ENCODE measurements at regions not wholly inside any gene's neighbourhood (a gene's known extent, or its start where the extent isn't known, plus 50 kb on each side); places are given as distances from the start of the nearest gene placed in this dataset.

DNA sequence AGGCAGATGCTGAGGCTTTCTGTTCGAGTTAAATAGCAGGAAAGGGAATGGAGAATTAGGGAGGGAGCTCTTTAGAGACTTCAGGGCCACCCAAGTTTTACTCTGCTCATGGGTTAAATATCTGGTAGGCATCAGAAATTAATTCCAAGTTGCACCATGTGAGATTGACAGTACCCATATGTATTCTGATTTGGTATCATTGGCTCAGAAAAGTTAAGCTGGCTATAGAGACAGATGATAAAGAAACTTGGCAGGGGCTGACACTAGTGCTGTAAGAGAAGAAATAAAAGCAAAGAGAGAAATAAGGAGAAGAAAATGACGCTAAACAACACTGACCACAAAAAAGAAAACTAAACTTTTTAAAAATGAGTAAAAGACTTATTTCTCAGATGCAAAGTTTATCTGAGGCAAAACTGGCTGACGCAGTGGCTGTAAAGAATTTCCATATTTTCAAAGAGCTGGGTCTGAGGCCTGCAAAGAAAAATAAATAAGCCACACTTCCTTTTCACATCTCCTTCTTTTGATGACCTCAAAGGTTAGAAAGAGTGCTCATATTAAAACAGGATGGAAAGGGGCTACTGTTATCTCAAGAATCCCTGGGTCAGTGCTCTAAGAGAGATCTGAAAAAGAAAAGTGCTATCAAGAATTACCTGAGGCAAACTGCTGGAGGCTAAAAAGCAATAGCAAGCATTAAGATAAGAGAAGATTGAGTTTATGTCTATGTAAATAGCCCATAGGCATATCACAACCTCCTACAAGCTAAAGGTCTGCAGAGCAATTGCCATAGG is 399.0 kb upstream of the MEF2C start:
- no peak for DNase-seq

DNA sequence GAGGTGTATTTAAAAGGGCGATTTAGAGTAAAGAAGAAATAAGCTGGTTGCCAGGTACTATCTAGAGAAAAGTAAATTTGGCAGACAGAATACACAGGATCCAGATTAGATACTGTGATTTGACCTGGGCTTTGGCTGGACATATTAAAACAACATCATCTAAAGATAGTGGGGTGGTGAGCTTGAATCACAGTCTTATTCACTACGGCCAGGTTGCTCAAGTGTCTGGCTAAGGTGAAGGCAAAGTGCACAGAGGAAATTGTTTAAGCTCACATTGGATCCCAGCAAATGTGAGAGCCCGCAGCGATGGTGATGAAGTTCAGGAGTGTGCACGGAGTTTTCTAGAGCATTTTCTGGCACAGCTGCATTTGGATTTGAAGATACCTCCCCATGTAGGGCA is 398.2 kb upstream of the MEF2C start:
- DNase-seq = no peak

DNA sequence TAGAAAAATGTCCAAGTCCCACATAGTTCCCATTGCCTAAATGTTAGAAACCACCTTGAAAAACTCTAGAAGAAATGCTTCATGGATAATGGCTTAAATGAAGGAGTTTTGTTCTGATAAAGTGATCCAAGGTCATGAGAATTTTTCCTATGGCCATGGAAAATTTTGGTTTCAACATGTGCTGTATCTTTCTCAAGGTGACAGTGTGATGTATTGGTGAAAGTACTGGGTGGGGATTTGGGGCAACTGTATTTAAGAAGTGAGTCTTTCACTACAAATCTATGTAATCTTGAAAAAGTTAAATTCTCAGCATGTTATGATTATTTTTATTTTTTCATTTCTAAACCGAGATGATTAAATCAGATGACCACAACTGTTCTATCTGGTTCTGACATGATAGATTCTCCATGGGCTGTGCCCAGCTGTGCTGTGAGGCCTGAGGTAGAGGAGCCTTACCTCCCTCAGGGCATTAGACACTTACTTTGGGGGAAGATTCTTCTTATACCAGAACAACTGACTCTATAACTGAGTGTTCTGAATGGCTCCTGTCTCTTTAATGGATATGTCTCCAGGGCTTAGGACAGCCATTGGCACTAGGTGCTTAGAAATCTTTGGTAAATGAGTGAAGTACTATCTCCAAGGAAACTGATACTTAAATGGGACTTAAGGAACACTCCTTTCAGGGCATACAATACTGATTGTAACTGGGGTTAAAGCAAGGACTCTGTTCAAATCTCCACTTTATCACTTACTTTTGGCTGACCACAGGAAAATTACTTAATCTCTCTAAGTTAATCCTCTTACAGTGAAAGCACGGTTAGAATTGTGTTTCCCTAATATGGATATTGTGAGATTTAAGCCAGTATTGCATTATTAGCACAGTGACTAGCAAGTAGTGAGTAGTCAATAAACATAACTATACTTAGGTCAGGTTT is 397.4 kb upstream of the MEF2C start:
- DNase-seq = no peak

DNA sequence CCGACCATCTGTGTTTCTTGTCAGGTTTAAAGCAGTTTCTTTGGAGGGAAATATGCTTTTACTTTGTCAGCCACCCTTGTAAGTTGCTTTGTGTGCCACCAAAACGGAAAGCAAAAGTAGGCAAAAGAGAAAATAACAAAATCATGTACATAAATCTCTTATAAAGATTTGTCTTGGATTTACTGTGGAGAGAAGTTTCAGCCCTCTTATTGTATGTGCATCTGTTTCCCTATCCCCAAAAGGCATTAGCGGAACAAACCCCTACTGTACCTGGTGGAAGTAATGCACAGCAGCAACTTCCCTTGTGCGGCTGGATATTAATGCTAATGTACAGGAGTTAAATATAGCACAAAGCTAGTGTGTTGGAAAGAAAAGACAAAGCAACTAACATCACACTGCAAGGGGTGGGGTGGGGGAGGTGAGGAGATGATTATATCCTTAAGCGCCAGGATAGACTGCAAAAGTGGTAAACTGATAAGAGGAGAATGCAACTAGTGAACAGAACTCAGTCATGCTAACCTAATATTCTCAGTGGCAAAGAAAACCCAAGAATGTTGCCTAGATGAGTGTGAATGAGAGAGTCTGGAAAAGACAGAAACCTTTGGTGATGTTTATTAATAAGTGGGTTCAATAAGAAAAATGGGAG is 396.5 kb upstream of the MEF2C start:
- no peak for DNase-seq

DNA sequence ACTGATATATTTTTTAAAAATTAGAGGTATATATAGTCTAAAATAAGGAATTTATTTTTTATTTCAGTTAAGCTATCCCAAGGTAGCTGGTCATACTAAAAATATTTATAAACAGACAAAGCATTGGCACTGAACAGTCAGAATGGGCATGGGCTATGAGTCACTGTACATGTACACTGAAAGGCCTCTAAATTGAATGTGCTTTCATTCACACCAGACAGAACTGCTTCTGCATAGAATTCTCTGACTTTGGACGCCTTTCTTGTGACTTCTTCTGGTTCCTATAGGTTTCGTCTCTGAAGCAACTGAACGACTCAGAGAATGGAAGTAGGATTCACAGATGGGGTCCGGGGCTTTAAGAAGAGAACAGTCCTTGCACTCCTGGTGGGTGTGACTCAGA is 394.8 kb upstream of the MEF2C start:
- DNase-seq = no peak

DNA sequence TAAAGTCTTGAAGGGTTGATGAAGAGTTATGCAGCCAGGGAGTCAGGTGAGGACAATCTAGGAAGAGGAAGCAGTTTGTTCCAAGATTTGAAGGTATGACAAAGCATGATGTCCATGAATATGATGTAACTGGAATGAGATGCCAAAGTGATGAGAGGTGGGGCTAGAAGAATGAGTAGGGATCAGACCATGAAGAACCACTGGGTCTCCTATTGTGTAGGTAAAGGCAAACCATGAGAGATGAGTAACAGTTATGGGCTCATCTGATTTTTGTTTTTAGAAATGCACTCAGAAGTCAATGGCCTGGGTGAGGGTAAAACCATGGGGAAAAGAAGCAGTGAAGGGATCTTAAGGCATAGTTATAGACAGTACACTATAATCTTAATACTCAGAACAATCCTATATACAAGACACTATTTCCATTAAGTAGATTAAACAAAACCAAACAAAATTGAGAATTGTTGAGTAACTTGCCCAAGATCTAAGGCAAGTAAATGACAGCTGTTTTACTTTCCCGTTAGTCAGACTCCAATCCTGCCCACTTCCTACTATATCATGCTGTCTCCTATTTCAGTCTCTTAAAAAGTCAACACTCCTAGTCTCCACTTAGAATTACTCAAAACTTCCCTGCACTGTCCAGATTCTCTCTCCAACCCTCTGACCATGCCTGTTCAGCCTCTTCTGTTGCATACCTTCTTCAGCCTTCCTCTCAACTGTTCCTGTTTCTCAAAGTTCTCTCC is 393.8 kb upstream of the MEF2C start:
- no peak for DNase-seq

DNA sequence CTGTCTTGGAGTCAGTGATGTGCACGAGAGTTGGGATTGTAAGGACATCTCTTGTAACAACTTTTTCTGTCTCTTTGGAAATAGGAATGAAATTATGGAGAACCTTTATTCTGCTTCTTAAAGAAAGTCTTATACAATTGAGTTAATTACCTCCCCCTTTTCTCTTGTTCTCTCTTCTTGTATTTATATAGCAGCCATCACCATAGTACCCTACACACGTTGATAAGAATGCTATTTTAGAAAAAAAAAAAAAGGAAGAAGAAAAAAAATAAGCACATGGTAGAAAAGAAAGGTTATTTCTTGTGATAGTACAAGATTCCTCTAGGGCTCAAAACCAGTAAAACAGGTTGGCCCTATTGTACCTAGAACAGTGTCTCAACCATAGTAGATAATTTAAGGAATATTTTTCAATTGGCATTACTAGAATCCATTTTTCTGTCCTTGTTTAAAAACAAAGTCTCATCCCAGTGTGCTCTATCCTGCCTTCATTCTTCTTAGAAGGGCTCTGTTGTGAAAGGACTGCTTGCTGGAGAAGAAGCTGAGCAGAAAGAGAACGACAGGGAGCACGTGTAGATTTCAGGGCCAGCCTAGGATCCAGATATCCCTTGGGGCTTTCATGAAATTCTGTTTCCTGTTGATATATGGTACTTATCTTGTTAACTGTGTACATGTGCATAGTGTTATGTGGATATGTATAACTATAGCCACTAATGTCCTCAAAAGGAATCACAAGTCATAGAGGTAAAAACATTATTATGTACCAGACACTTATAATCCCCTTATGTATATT is 392.3 kb upstream of the MEF2C start:
- no peak for DNase-seq

DNA sequence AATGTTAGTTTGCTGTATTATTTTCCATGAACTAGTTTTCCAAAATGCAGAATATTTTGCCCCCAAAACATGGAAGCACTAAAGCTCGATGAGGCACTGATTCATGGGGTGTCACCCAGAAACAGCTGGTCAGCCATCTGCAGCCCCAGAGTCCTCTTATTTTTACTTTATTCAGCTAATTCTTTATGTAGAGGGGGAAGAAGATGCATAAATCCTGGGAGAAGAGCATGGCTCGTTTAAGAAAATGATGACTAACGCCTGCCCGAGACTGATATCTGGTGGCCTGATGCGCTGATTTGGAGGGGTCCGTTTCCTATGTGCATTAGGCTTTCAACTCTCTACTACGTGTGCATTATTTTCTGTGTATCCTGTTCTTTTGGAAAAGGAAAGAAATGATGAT is 390.3 kb upstream of the MEF2C start:
- no peak for DNase-seq

DNA sequence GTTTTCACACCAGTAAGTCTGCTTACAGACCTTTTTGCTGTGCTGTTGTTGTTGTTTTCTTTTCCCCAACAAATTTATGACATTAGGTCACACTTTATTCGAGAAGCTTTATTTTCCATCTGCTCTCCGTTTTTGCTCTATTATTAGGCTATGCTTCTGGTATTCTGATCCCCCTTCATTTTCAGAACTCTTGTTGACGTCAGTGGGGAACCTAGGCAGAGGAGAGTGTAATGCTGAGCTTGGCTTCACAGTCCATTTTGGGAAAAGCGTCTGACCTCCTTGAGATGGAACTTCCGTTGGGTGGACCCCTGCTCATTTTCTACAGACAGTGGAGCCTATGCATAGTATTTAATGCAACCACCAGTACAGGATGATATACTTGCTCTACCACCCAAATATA is 387.9 kb upstream of the MEF2C start:
- DNase-seq = no peak

DNA sequence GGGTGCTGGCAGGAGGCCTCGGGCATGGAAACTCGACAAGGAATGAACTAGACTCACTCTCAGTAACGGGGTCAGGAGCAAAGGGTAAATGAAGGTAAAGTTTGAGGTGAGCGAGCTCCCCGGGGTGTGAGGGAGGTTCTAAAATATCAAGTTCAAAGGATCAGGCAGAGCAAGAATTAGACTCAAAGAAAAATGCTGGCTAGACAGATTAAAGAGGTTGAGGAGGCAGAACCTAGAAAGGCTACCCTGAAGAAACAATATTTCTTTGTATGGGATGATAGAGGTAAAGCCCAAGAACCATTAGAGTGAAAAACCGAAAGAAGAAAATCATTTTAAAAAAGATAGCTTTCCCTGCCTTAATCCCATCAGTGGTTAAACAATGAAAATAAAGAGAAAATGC is 386.7 kb upstream of the MEF2C start:
- no peak for DNase-seq

DNA sequence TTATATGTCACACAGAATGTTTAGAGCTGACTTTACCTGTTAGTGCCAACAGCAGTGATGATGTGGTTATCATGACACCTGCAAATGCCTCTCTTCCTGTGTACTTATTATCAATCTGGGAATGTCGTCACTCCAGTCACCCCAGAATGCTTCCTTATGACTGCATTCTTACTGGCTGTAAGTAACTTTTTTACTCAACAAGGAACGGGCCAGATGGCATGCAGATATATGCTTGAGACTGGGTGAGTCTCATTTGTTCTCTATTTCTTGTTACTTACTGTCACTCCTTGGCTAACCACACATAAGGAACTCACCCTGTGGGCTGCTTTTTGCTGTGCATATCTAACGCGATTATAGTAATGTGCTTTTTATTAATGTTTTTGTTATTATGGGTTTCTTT is 385.5 kb upstream of the MEF2C start:
- DNase-seq = no peak

DNA sequence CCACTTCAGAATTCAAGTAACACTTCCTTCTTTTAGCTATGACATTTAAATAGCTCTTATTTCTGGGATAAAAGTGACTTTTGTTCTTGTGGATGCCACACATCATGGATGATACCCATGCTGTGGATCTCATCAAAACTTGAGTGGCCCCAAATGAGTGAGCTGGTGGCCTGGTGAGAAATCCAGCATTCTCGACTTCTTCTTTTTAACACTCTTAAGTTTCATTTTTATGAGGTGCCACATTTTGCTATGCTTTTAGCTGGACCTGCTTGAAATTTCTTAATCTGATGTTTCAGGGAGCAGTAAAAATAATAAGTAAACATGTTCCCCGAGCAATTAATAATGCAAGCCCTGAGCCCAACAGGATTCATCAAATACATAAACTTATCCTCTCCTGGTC is 384.8 kb upstream of the MEF2C start:
- DNase-seq = no peak

DNA sequence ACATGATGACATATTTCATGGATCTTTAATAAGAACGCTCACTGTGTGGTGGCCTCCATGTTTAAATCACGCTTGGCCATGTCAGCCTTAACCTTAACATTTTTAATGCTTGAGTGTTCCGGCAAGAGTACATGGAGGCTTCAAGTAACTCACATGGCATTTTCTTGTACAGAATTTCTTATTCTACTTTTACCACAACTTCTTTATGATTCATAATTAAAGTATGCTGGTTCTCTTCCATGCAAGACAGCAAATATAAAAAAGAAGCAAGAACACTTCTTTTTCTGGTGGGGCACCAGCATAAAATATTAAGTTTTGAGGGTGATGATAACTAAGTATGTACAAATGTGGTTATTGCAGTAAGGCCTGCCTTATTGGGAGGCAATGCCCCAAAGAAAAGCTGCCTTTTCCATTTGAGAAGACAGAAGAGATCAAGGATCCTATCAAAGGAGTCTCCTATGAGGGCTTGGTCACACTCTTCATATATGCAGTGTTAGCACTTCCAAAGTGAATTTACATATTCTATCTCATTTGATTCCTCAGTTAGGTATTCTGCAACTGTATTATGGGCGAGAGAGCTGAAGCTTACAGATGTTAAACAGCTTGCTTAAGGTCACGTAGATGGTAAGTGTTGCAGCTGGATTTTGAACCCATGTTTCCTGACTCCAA is 382.7 kb upstream of the MEF2C start:
- no peak for DNase-seq

DNA sequence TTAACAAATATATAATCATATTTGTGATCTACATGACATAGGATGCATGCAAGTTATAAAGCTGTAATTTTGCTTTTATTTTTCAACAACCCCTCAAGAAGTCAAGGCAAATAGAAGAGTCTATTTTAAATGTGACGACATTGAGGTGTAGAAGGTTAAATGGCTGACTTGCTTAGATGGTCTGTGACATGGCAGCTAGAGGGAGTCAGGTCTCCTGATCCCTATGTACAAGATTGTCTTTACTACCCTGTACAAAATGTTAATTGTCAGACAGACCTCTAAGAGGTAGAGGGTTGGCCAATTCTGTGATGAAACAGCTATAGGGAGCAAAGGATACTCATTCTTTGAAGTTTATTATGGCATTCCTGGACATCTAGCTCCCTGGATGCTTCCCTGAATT is 380.9 kb upstream of the MEF2C start:
- no peak for DNase-seq

DNA sequence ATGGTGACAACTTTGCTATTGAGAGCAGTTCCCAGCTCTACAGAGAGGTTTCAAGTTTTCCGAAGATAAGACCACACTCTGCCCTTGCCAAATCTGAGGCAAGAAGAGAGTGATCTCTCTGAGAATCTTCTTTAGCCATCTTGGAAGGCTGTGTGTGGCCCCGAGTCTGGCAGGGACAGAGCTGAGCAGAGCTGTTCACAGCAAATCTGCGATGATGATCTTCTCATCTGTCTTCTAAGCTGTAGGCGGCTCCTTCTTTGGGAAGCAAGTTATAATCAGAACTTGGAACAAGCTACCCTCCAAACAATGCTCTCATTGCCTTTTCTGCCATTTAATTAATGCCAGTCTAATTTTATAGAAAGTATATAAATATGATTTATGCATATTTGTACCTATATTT is 379.0 kb upstream of the MEF2C start:
- DNase-seq = no peak

DNA sequence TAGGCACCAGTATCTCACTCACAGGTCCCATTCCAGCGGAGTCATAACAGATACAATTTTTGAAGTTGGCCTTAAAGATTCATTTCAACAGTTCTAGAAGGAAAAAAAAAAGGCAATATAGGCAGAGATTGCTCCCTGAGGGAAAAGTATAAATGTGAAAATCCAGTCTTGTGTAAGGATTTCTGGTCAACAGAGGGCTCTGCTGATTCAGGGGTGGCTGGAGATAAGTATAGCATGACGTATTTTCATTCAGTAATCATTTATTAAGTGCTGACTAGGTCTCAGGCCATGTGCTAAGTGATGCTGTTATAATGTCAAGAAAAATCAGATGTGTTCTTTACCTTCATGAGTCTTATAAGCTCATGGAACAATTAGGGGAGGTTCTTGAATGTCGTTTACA is 377.3 kb upstream of the MEF2C start:
- DNase-seq = no peak

DNA sequence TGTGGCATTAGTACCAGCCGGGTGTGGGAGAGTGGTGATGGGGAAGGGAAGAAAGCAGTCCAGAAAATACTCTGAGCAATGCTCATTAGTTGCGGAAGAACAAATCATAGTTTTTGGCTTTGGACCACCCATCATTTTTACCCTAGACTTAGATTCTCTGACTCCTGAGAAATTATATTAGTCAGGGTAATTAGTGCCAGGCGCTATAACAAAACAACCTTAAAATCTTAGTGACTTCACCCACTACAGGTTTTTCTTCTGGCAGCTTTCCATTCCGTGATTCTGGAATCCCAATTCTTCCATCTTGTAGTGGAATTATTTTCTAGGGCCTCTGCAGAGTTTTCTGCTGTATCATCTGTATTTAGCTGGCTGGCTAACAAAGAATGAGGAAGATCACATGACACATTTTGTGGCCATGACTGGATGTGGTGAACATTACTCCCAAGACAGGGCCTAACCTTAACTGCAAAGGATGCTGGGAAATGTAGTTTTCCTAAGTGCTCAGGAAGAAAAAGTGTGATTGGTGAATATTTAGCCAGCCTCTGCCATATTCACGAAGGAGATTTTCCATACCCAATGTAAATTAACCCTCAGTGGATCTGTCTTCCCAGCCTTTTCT is 373.0 kb upstream of the MEF2C start:
- DNase-seq = no peak

DNA sequence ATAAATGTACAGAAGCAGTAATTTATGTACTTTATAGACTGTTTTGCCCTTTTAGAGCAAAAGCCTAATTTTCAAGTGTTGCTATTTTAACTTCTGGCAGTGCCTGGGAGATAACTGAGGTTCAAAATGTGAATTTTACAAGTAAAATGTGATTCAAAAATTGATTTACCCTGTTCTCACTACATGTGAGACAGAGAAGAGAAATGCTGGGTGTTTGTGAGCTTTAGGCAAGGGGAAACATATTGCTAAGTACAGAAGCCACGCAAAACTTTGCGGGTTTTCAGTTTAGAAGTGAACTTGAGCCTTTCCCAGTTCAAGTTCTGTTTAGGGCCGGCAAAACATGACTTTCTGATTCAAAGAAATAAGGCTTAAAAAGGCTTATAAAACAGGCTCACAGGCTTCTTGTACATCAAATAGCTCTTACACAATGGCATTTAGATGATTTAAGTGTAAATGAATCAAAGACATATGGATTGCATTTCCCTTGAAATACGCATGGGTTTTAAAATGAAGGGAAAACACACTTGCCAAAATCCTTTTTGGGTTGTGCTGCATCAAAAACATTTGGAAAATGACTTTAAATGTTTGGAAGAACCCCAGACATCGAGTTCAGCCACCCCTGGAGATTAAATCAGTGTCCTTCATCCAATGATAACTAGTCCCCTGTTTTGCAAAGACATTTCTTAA is 370.8 kb upstream of the MEF2C start:
- no peak for DNase-seq

DNA sequence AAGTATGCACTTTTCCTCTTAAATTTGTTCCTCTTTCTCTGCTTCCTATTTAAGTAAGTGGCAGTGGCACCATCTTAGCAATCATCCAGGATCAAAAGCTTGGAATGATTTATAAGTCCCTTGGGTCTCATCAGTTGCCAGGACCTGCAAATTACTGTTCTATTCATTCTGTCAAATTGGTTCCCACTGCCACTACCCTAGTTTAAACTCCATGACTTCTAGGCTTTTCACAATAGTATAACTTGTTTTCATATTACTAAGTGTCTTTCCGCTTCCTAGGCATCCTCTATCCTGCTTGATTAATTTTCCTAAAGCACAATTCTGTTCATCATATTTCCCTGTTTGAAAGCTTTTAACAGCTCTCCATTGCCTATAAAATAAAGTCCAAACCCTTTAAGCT is 363.9 kb upstream of the MEF2C start:
- DNase-seq = no peak

DNA sequence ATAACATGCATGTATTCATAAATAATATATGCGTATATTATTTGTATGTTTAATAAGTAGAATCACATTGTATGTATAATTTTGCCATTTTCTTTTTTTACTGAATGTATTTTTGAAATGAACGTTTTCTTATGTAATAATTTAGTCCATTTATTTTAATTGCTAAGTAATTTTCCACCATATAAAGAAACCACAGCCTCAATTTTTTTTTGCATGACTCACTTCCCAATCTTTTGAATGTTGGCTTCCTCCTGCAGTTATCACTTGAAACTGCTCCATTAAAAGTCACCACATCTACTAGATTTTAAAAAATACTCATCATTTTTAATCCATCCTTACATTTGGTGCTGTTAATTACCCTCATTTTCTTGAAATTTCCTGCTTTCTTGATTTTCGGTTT is 363.3 kb upstream of the MEF2C start:
- no peak for DNase-seq

DNA sequence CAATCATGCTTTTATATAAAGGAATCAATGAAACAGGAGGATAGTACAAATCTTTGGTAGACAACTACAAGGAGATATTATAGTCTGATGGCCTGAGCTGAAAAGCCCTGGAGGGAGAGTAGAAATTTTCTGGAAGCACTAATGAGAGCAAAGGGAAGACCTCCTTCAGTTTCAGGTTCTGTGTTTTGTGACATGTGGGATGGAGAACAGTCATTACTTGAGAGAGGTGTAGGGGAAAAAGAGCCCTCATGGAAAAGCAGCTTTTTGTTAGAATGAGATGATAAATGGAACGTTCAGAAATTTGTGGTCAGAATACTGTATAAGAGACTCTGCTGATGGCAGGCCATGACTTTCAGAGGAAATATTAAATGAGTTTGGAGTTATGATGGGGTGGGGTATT is 360.6 kb upstream of the MEF2C start:
- no peak for DNase-seq

Measured in GOT3 (cell line).